PC-3 (cell line): ENCODE measurements at regions not wholly inside any gene's neighbourhood (a gene's known extent, or its start where the extent isn't known, plus 50 kb on each side); places are given as distances from the start of the nearest gene placed in this dataset.

Source experiments
- EZH2phosphoT487 ChIP-seq: fragments of 300-600 bp; sonication (generic); IDR thresholded peaks from 2 replicates; pipeline ENCODE4 v1.6.1; 2018; ENCODE audit warnings: mild to moderate bottlenecking, antibody characterized with exemption, low read length, borderline replicate concordance
- TF ChIP-seq, protein P1 (sequence below): fragments of 300-600 bp; sonication (generic); conservative IDR thresholded peaks from 2 replicates; pipeline ENCODE4 v1.5.1; 2017; ENCODE audit warnings: antibody characterized with exemption, low read depth, mild to moderate bottlenecking, low read length

DNA sequence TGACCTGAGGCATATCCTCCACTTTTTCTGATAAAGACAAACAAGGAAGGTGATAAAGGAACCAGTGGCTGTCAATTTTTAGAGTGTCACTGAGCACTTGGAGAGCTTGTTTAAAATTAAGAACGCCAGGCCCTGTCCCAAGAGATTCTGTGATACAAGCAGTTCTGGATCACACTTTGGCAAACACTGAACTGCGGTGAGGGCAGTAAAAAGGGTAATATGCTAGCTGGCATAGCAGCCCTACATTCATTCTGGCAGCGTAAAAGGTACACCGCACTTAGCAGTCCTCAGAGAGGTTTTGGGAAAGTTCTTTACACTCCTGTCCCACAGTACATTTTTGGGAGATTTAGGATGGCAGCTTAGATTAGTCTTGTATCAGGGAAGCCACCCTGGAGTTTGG, 101.3 kb upstream of the CCDC150 start:
- TF ChIP-seq, protein P1, sequence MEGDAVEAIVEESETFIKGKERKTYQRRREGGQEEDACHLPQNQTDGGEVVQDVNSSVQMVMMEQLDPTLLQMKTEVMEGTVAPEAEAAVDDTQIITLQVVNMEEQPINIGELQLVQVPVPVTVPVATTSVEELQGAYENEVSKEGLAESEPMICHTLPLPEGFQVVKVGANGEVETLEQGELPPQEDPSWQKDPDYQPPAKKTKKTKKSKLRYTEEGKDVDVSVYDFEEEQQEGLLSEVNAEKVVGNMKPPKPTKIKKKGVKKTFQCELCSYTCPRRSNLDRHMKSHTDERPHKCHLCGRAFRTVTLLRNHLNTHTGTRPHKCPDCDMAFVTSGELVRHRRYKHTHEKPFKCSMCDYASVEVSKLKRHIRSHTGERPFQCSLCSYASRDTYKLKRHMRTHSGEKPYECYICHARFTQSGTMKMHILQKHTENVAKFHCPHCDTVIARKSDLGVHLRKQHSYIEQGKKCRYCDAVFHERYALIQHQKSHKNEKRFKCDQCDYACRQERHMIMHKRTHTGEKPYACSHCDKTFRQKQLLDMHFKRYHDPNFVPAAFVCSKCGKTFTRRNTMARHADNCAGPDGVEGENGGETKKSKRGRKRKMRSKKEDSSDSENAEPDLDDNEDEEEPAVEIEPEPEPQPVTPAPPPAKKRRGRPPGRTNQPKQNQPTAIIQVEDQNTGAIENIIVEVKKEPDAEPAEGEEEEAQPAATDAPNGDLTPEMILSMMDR, result no peak
- TF ChIP-seq EZH2phosphoT487, result no peak
